ENCODE measurements at regions not wholly inside any gene's neighbourhood (a gene's known extent, or its start where the extent isn't known, plus 50 kb on each side); places are given as distances from the start of the nearest gene placed in this dataset.

- TF ChIP-seq XRCC5 (IDR thresholded peaks at IDR 0.05; ENCODE audit: low read depth, low read length) (no peak), ZBTB7A (IDR thresholded peaks at IDR 0.05; ENCODE audit: borderline replicate concordance, control insufficient read depth, low read depth, low read length) (no peak), POLR3A (IDR thresholded peaks at IDR 0.05; ENCODE audit: borderline replicate concordance, extremely low read depth, insufficient read depth, insufficient read length) (no peak), CTCF (IDR thresholded peaks at IDR 0.05 in 2 of 3, conservative IDR thresholded peaks at IDR 0.05 in 1 of 3; ENCODE audit: insufficient read depth in 2 of 3, low read depth in 1 of 3, low read length in 3 of 3) (no peak), GTF2F1 (IDR thresholded peaks at IDR 0.05; ENCODE audit: low read depth, low read length) (no peak), CEBPZ (IDR thresholded peaks at IDR 0.05; ENCODE audit: borderline replicate concordance, low read depth, low read length) (no peak), SIN3A (IDR thresholded peaks at IDR 0.05; ENCODE audit: borderline replicate concordance in 2 of 2, control insufficient read depth in 1 of 2, low read depth in 2 of 2, low read length in 2 of 2) (no peak), RCOR1 (IDR thresholded peaks at IDR 0.05; ENCODE audit: borderline replicate concordance in 1 of 2, low read depth in 2 of 2, low read length in 2 of 2) (no peak), USF1 (CRISPR knock-in tag; IDR thresholded peaks at IDR 0.05) (no peak)
These were observed 75.9 kb upstream of the CAMK2D start for GRCh38 chr4:113837397-113837796.

All from K562 (cell line).